Ascending aorta (tissue), 2 donors: ENCODE measurements at regions not wholly inside any gene's neighbourhood (a gene's known extent, or its start where the extent isn't known, plus 50 kb on each side); places are given as distances from the start of the nearest gene placed in this dataset.
"Not testable (repeated sequence)": the region's sequence is repeated elsewhere in the genome, so short reads cannot be mapped to it uniquely, and the experiment has no call there.

ENCODE experiments used
- DNase-seq, 2 donors: peaks; one replicate each; pipeline ENCODE4 v3.0.0-alpha.2; 2019; ENCODE audit warnings: low spot score in 2 of 2
- H3K27ac ChIP-seq, 2 donors: fragments of 200-600 bp; sonication (generic); one replicate each; pipeline ENCODE4 v1.5.1; 2016 to 2017; ENCODE audit warnings: mild to moderate bottlenecking in 1 of 2
- H3K27me3 ChIP-seq: fragments of 200-600 bp; sonication (generic); one replicate; pipeline ENCODE4 v1.5.1; 2017
- H3K36me3 ChIP-seq, 2 donors: fragments of 200-600 bp; sonication (generic); one replicate each; pipeline ENCODE4 v1.5.1; 2016
- H3K4me1 ChIP-seq, 2 donors: fragments of 200-600 bp; sonication (generic); one replicate each; pipeline ENCODE4 v1.5.1; 2016 to 2017; ENCODE audit warnings: mild to moderate bottlenecking in 1 of 2
- H3K4me3 ChIP-seq, 2 donors: fragments of 200-600 bp; sonication (generic); one replicate each; pipeline ENCODE4 v1.5.1; 2016 to 2017; ENCODE audit warnings: mild to moderate bottlenecking in 1 of 2
- H3K9me3 ChIP-seq, 2 donors: fragments of 200-600 bp; sonication (generic); one replicate each; pipeline ENCODE4 v1.5.1; 2016
- CTCF ChIP-seq, 3 experiments: fragments of 200-600 bp in 2 of 3; fragments of 450-650 bp in 1 of 3; sonication (generic) in 2 of 3; IDR thresholded peaks; one replicate each; pipeline ENCODE4 v1.5.1; 2016 to 2019; ENCODE audit warnings: antibody characterized with exemption in 3 of 3, mild to moderate bottlenecking in 1 of 3, moderate library complexity in 1 of 3
- intact Hi-C: fragments of 100-400 bp; cut with DNase I; formaldehyde crosslinking; loops from one replicate; pipeline ENCODE4 v1.15.1; 2023

DNA sequence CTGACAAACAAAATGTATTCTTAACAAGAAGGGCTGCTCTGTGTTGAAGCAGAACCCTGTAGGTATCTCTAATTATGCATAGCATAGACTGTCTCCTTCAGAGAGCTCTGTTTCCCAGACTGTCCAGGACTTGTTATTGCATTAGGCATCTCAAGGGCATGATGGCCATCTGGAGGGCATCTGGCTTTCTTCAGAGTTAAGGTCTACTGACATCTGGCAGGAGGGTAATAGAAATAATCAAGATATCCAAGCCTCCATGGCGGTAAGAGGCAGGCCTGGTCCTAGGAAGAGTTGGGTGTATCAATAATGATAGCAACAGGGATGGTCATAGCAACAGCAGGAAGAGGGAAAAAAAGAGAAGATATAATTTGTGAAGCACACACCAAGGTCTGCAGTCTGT is 161.2 kb downstream of the TTC8 start:
- H3K4me1 ChIP-seq: no peaks in the 10 kb centered on the region
- no peak for TF ChIP-seq CTCF (IDR thresholded peaks at IDR 0.05)
- no peak for DNase-seq
- intact Hi-C loops: no loop called here
- H3K4me3 ChIP-seq: no peak overlapping the region
- no peaks in the 10 kb centered on the region for H3K36me3 ChIP-seq
- H3K9me3 ChIP-seq: peaks cover 0 to 9% of the 10 kb centered on the region in 2 donors
- no peak overlapping the region for H3K27ac ChIP-seq
- no peaks in the 10 kb centered on the region for H3K27me3 ChIP-seq

- Histone ChIP-seq H3K27me3 (no peaks in the 10 kb centered on the region), H3K36me3 (no peaks in the 10 kb centered on the region), H3K27ac (no peak overlapping the region), H3K4me1 (no peaks in the 10 kb centered on the region), H3K9me3 (peaks cover 0 to 8% of the 10 kb centered on the region in 2 donors), H3K4me3 (no peak overlapping the region)
- intact Hi-C loops: no loop called here
- DNase-seq: no peak
- no peak for TF ChIP-seq CTCF (IDR thresholded peaks at IDR 0.05)
Observed at GRCh38 chr14:88986146-88986841, 161.8 kb downstream of the TTC8 start.

- intact Hi-C loops, H3K9me3 ChIP-seq, DNase-seq, H3K27me3 ChIP-seq, H3K27ac ChIP-seq, H3K36me3 ChIP-seq, H3K4me1 ChIP-seq, H3K4me3 ChIP-seq: not testable (repeated sequence)
Observed at GRCh38 chr14:88986908-88987307, 162.5 kb downstream of the TTC8 start.

DNA sequence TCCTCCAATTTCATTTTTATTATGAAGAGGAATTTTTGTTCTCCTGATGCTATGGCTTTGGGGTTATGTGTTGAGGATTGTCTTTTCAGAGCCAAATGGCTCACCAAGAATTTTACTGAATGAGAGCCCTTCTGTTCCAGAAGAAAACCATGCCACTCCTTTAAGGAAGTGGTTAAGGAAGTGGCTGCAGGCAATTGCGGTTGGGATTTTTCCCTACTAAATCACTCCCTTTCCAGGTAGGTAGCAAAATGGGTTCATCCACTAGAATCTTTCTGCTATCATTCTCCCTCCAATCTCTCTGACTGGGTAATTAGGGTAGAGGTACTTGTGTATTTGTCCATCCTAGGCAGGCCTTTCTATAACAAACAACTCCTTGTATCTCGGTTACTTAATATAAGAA is 163.1 kb downstream of the TTC8 start:
- H3K36me3 ChIP-seq: no peaks in the 10 kb centered on the region
- intact Hi-C loops: no loop called here

GRCh38 chr14:88989911-88990310 is 165.5 kb downstream of the TTC8 start:
- Histone ChIP-seq H3K36me3 (no peaks in the 10 kb centered on the region), H3K27me3 (no peaks in the 10 kb centered on the region), H3K27ac (no peak overlapping the region), H3K4me1 (no peaks in the 10 kb centered on the region), H3K9me3 (peaks cover 0 to 6% of the 10 kb centered on the region in 2 donors), H3K4me3 (no peak overlapping the region)
- no peak for DNase-seq
- TF ChIP-seq CTCF (IDR thresholded peaks at IDR 0.05): no peak
- intact Hi-C loops: no loop called here

More for the DNA sequence above, 163.1 kb downstream of the TTC8 start:
- Histone ChIP-seq H3K27ac (no peak overlapping the region), H3K27me3 (no peaks in the 10 kb centered on the region), H3K9me3 (peaks cover 0 to 6% of the 10 kb centered on the region in 2 donors), H3K4me1 (no peaks in the 10 kb centered on the region), H3K4me3 (no peak overlapping the region)
- no peak for DNase-seq
- TF ChIP-seq CTCF (IDR thresholded peaks at IDR 0.05): no peak

DNA sequence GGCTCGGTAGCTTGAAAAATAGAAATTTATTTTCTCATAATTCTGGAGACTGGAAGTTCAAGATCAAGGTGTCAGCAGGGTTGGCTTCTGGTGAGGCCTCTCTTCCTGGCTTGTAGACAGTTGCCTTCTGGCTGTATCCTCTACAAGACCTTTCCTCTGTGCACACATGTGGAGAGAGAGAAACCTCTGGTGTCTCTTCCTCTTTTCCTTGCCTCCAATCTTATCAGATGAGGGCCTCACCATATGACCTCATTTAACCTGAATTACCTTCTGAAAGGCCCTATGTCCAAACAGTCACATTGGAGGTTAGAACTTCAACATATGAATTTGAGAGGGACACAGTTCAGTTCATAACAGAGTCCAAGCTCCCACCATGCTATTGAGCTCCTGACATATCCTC is 166.4 kb downstream of the TTC8 start:
- intact Hi-C loops: no loop called here
- DNase-seq: no peak
- no peak for TF ChIP-seq CTCF (IDR thresholded peaks at IDR 0.05)
- Histone ChIP-seq H3K9me3 (peaks cover 0 to 6% of the 10 kb centered on the region in 2 donors), H3K4me1 (no peaks in the 10 kb centered on the region), H3K36me3 (no peaks in the 10 kb centered on the region), H3K27me3 (no peaks in the 10 kb centered on the region), H3K27ac (no peak overlapping the region), H3K4me3 (no peak overlapping the region)
